ENCODE measurements at regions not wholly inside any gene's neighbourhood (a gene's known extent, or its start where the extent isn't known, plus 50 kb on each side); places are given as distances from the start of the nearest gene placed in this dataset.

- no peak for ATAC-seq (ENCODE audit: low FRiP score in 2 of 2)
- H3K4me1 ChIP-seq: no peaks in the 10 kb centered on the region
- no peak overlapping the region for H3K27ac ChIP-seq
- no peak overlapping the region for H3K4me3 ChIP-seq
- H3K36me3 ChIP-seq: no peaks in the 10 kb centered on the region
- TF ChIP-seq EP300 (IDR thresholded peaks at IDR 0.05) (no peak), POLR2A (IDR thresholded peaks at IDR 0.05) (no peak)
- DNase-seq: no peak
- H3K9me3 ChIP-seq: no peaks in the 10 kb centered on the region
- 66 to 68% methylated on average over 5 of the region's 5 CpGs for WGBS, 2 donors
- no peaks in the 10 kb centered on the region for H3K27me3 ChIP-seq
Measured at GRCh38 chr3:106338582-106339214, 469.9 kb upstream of the CBLB start.

GRCh38 chr3:106339551-106339950, 470.7 kb upstream of the CBLB start:
- no peaks in the 10 kb centered on the region for H3K4me1 ChIP-seq
- ATAC-seq (ENCODE audit: low FRiP score in 2 of 2) (no peak), DNase-seq (no peak)
- no peaks in the 10 kb centered on the region for H3K9me3 ChIP-seq
- H3K27ac ChIP-seq: no peak overlapping the region
- TF ChIP-seq POLR2AphosphoS5 (IDR thresholded peaks at IDR 0.05) (no peak), CTCF (IDR thresholded peaks at IDR 0.05) (no peak)
- no peaks in the 10 kb centered on the region for H3K27me3 ChIP-seq
- whole genome bisulfite sequencing, 2 donors: 76 to 81% methylated on average over 5 of the region's 5 CpGs
- no peaks in the 10 kb centered on the region for H3K36me3 ChIP-seq
- no peak overlapping the region for H3K4me3 ChIP-seq

- H3K9me3 ChIP-seq: no peaks in the 10 kb centered on the region
- H3K27me3 ChIP-seq: no peaks in the 10 kb centered on the region
- no peak overlapping the region for H3K27ac ChIP-seq
- DNase-seq: no peak
- 69 to 75% methylated on average over 6 of the region's 6 CpGs for WGBS, 2 donors
- no peak for ATAC-seq (ENCODE audit: low FRiP score in 2 of 2)
- no peaks in the 10 kb centered on the region for H3K4me1 ChIP-seq
- no peak overlapping the region for H3K4me3 ChIP-seq
- TF ChIP-seq POLR2A (IDR thresholded peaks at IDR 0.05) (no peak), EP300 (IDR thresholded peaks at IDR 0.05) (no peak)
- no peaks in the 10 kb centered on the region for H3K36me3 ChIP-seq
Measured at GRCh38 chr3:106341087-106341486, 472.3 kb upstream of the CBLB start.

GRCh38 chr3:106341586-106342162, 472.9 kb upstream of the CBLB start:
- H3K36me3 ChIP-seq: no peaks in the 10 kb centered on the region
- no peak overlapping the region for H3K4me3 ChIP-seq
- no peak overlapping the region for H3K27ac ChIP-seq
- no peaks in the 10 kb centered on the region for H3K4me1 ChIP-seq
- no peaks in the 10 kb centered on the region for H3K27me3 ChIP-seq
- H3K9me3 ChIP-seq: no peaks in the 10 kb centered on the region
- no peak for DNase-seq
- ATAC-seq (ENCODE audit: low FRiP score in 2 of 2): no peak
- no peak for TF ChIP-seq POLR2AphosphoS5 (IDR thresholded peaks at IDR 0.05)
- TF ChIP-seq EP300 (IDR thresholded peaks at IDR 0.05): no peak
- 83 to 85% methylated on average over 8 of the region's 8 CpGs for WGBS, 2 donors

- H3K27me3 ChIP-seq: no peaks in the 10 kb centered on the region
- DNase-seq (no peak), ATAC-seq (ENCODE audit: low FRiP score in 2 of 2) (no peak)
- no peaks in the 10 kb centered on the region for H3K4me1 ChIP-seq
- 85 to 97% methylated on average over 2 of the region's 2 CpGs for WGBS, 2 donors
- H3K4me3 ChIP-seq: no peak overlapping the region
- H3K9me3 ChIP-seq: no peaks in the 10 kb centered on the region
- H3K27ac ChIP-seq: no peak overlapping the region
- TF ChIP-seq CTCF (IDR thresholded peaks at IDR 0.05) (no peak), POLR2AphosphoS5 (IDR thresholded peaks at IDR 0.05) (no peak), EP300 (IDR thresholded peaks at IDR 0.05) (no peak), POLR2A (IDR thresholded peaks at IDR 0.05) (no peak)
- no peaks in the 10 kb centered on the region for H3K36me3 ChIP-seq
Measured at GRCh38 chr3:106342386-106342785, 473.6 kb upstream of the CBLB start.

GRCh38 chr3:106343811-106344210, 475.0 kb upstream of the CBLB start:
- H3K9me3 ChIP-seq: no peaks in the 10 kb centered on the region
- no peak for TF ChIP-seq POLR2A (IDR thresholded peaks at IDR 0.05)
- no peak for TF ChIP-seq EP300 (IDR thresholded peaks at IDR 0.05)
- TF ChIP-seq POLR2AphosphoS5 (IDR thresholded peaks at IDR 0.05): no peak
- TF ChIP-seq CTCF (IDR thresholded peaks at IDR 0.05): no peak
- ATAC-seq (ENCODE audit: low FRiP score in 2 of 2) (no peak), DNase-seq (no peak)
- H3K27ac ChIP-seq: no peak overlapping the region
- no peaks in the 10 kb centered on the region for H3K36me3 ChIP-seq
- no peak overlapping the region for H3K4me3 ChIP-seq
- no peaks in the 10 kb centered on the region for H3K4me1 ChIP-seq
- H3K27me3 ChIP-seq: no peaks in the 10 kb centered on the region

Data from upper lobe of left lung (tissue), 6 donors.